HepG2 (cell line): ENCODE measurements at regions not wholly inside any gene's neighbourhood (a gene's known extent, or its start where the extent isn't known, plus 50 kb on each side); places are given as distances from the start of the nearest gene placed in this dataset.

Experiments
- HNRNPL ChIP-seq: fragments of 200-400 bp; formaldehyde crosslinking; IDR thresholded peaks from 2 replicates; pipeline ENCODE4 v1.6.1; 2017; ENCODE audit warnings: mild to moderate bottlenecking, low read depth, low read length
- RAD51 ChIP-seq: fragments of 450-650 bp; IDR thresholded peaks from 2 replicates; pipeline ENCODE4 v1.6.1; 2016; ENCODE audit warnings: borderline replicate concordance
- ZFP41 ChIP-seq: sonication (generic); formaldehyde crosslinking; IDR thresholded peaks from 2 replicates; pipeline ENCODE4 v1.4.0; 2020; ENCODE audit warnings: mild to moderate bottlenecking, missing genetic modification reagents, borderline replicate concordance
- ZNF10 ChIP-seq: sonication (generic); formaldehyde crosslinking; IDR thresholded peaks from 2 replicates; pipeline ENCODE4 v1.4.0; 2020; ENCODE audit warnings: mild to moderate bottlenecking, low read depth, missing genetic modification reagents, borderline replicate concordance
- ZNF232 ChIP-seq: sonication (generic); formaldehyde crosslinking; IDR thresholded peaks from 2 replicates; pipeline ENCODE4 v1.4.0; 2020; ENCODE audit warnings: missing genetic modification reagents, borderline replicate concordance
- TF ChIP-seq, protein P1 (sequence below): sonication (generic); formaldehyde crosslinking; IDR thresholded peaks from 2 replicates; pipeline ENCODE4 v1.5.1; 2020; ENCODE audit warnings: missing genetic modification reagents, mild to moderate bottlenecking, borderline replicate concordance
- TF ChIP-seq, protein P2 (sequence below): IDR thresholded peaks from 2 replicates; pipeline ENCODE4 v1.6.1; 2016; ENCODE audit warnings: control low read depth
- TF ChIP-seq, protein P3 (sequence below): conservative IDR thresholded peaks from 2 replicates; pipeline ENCODE4 v1.6.1; 2018; ENCODE audit warnings: missing genetic modification reagents
- TF ChIP-seq, protein P4 (sequence below): sonication (generic); formaldehyde crosslinking; conservative IDR thresholded peaks from 2 replicates; pipeline ENCODE4 v1.8.0; 2022; ENCODE audit warnings: mild to moderate bottlenecking, moderate library complexity, missing genetic modification reagents

DNA sequence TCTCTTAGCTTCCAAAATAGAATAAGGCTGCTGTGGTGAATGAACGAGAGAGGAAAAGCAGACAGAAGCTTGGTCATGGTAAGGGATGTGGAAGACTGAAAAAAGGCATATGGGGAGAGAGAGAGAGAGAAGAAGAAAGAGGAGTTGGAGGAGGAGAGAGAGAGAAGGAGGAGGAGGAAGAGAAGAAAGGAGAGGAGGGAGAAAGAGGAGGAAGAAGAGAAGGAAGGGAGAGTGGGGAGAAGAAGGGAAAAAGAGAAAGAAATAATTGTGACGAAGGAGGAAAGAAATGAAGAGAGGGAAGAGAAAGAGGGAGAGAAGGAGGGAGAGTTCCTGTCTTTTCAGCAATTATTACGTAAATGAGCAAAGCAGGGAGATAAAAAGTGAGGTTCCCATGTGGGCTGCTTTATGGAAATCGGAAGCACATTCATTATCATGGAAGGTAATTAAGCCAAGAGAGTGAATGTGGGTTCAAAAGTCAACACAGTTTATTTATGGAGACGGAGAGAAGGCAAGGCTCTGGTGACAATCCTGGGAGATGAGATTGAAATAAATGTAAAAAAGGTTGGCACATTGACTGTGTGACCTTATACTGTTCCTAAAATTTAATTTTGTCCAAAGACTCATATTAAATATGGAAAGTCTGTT is 611.2 kb downstream of the KIF4B start:
- TF ChIP-seq HNRNPL = no peak
- TF ChIP-seq, protein P1, sequence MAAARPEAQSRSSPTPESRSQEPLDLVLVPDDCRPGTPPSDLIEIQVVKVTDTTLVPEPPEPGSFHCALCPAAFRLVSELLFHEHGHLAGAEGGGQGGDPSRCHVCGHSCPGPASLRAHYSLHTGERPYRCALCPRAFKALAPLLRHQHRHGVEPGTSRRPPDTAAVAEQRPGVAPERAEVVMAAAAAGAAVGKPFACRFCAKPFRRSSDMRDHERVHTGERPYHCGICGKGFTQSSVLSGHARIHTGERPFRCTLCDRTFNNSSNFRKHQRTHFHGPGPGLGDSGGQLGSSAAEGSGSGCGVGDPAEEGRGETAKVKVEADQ = no peak
- TF ChIP-seq RAD51 = no peak
- TF ChIP-seq, protein P2, sequence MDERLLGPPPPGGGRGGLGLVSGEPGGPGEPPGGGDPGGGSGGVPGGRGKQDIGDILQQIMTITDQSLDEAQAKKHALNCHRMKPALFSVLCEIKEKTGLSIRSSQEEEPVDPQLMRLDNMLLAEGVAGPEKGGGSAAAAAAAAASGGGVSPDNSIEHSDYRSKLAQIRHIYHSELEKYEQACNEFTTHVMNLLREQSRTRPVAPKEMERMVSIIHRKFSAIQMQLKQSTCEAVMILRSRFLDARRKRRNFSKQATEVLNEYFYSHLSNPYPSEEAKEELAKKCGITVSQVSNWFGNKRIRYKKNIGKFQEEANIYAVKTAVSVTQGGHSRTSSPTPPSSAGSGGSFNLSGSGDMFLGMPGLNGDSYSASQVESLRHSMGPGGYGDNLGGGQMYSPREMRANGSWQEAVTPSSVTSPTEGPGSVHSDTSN = no peak
- TF ChIP-seq, protein P3, sequence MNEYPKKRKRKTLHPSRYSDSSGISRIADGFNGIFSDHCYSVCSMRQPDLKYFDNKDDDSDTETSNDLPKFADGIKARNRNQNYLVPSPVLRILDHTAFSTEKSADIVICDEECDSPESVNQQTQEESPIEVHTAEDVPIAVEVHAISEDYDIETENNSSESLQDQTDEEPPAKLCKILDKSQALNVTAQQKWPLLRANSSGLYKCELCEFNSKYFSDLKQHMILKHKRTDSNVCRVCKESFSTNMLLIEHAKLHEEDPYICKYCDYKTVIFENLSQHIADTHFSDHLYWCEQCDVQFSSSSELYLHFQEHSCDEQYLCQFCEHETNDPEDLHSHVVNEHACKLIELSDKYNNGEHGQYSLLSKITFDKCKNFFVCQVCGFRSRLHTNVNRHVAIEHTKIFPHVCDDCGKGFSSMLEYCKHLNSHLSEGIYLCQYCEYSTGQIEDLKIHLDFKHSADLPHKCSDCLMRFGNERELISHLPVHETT (CRISPR knock-in tag) = no peak
- no peak for TF ChIP-seq ZNF232 (CRISPR knock-in tag)
- TF ChIP-seq ZNF10 (CRISPR knock-in tag) = no peak
- TF ChIP-seq, protein P4, sequence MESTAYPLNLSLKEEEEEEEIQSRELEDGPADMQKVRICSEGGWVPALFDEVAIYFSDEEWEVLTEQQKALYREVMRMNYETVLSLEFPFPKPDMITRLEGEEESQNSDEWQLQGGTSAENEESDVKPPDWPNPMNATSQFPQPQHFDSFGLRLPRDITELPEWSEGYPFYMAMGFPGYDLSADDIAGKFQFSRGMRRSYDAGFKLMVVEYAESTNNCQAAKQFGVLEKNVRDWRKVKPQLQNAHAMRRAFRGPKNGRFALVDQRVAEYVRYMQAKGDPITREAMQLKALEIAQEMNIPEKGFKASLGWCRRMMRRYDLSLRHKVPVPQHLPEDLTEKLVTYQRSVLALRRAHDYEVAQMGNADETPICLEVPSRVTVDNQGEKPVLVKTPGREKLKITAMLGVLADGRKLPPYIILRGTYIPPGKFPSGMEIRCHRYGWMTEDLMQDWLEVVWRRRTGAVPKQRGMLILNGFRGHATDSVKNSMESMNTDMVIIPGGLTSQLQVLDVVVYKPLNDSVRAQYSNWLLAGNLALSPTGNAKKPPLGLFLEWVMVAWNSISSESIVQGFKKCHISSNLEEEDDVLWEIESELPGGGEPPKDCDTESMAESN (CRISPR knock-in tag) = no peak
- no peak for TF ChIP-seq ZFP41 (CRISPR knock-in tag)
